ENCODE measurements at regions not wholly inside any gene's neighbourhood (a gene's known extent, or its start where the extent isn't known, plus 50 kb on each side); places are given as distances from the start of the nearest gene placed in this dataset.

- TF ChIP-seq CTCF (IDR thresholded peaks at IDR 0.05; ENCODE audit: borderline replicate concordance, extremely low read depth, low read length, poor library complexity, severe bottlenecking) = no peak
- no peak for TF ChIP-seq EZH2 (IDR thresholded peaks at IDR 0.05; ENCODE audit: borderline replicate concordance, low read depth, low read length, severe bottlenecking)
- Histone ChIP-seq H3K4me2 (ENCODE audit: insufficient read depth, low read length) (no peak overlapping the region), H3K4me1 (ENCODE audit: insufficient read depth, low read length) (no peaks in the 10 kb centered on the region), H3K36me3 (ENCODE audit: insufficient read depth, low read length) (no peaks in the 10 kb centered on the region), H2AFZ (ENCODE audit: low read depth, low read length) (no peak overlapping the region), H3K27ac (ENCODE audit: low read length) (no peak overlapping the region), H3K9me3 (ENCODE audit: insufficient read depth, low read length, severe bottlenecking) (no peaks in the 10 kb centered on the region), H3K9ac (ENCODE audit: low read depth, low read length) (no peak overlapping the region), H3K27me3 (ENCODE audit: insufficient read depth, low read length, poor library complexity) (peaks cover 7% of the 10 kb centered on the region), H3K79me2 (ENCODE audit: insufficient read depth, low read length) (no peaks in the 10 kb centered on the region), H3K4me3 (ENCODE audit: low read depth in 1 of 2, low read length in 2 of 2) (no peak overlapping the region), H4K20me1 (ENCODE audit: insufficient read depth, low read length) (peaks cover 6% of the 10 kb centered on the region; the same call in 1 of the 2 replicates)
- ATAC-seq (ENCODE audit: insufficient read depth, low read depth) (no peak), DNase-seq (no peak)
Observed at GRCh38 chr1:5751163-5751540, 241.1 kb downstream of the NPHP4 start.

- no peaks in the 10 kb centered on the region for H3K9me3 ChIP-seq (ENCODE audit: insufficient read depth, low read length, severe bottlenecking)
Observed at GRCh38 chr1:5750186-5751162, 241.8 kb downstream of the NPHP4 start.

GRCh38 chr1:5748286-5749225, 243.7 kb downstream of the NPHP4 start:
- H3K4me3 ChIP-seq (ENCODE audit: low read depth in 1 of 2, low read length in 2 of 2) = no peak overlapping the region
- H3K4me1 ChIP-seq (ENCODE audit: insufficient read depth, low read length) = no peaks in the 10 kb centered on the region
- no peak overlapping the region for H3K9ac ChIP-seq (ENCODE audit: low read depth, low read length)
- no peak overlapping the region for H2AFZ ChIP-seq (ENCODE audit: low read depth, low read length)
- DNase-seq (no peak), ATAC-seq (ENCODE audit: insufficient read depth, low read depth) (no peak)
- no peaks in the 10 kb centered on the region for H3K79me2 ChIP-seq (ENCODE audit: insufficient read depth, low read length)
- no peaks in the 10 kb centered on the region for H3K9me3 ChIP-seq (ENCODE audit: insufficient read depth, low read length, severe bottlenecking)
- no peaks in the 10 kb centered on the region for H3K36me3 ChIP-seq (ENCODE audit: insufficient read depth, low read length)
- H4K20me1 ChIP-seq (ENCODE audit: insufficient read depth, low read length) = peaks cover 18% of the 10 kb centered on the region
- H3K4me2 ChIP-seq (ENCODE audit: insufficient read depth, low read length) = no peak overlapping the region
- H3K27me3 ChIP-seq (ENCODE audit: insufficient read depth, low read length, poor library complexity) = peaks cover 13% of the 10 kb centered on the region
- H3K27ac ChIP-seq (ENCODE audit: low read length) = no peak overlapping the region
- no peak for TF ChIP-seq CTCF (IDR thresholded peaks at IDR 0.05; ENCODE audit: borderline replicate concordance, extremely low read depth, low read length, poor library complexity, severe bottlenecking)
- TF ChIP-seq EZH2 (IDR thresholded peaks at IDR 0.05; ENCODE audit: borderline replicate concordance, low read depth, low read length, severe bottlenecking) = no peak

More at GRCh38 chr1:5750186-5751162, 241.8 kb downstream of the NPHP4 start:
- Histone ChIP-seq H3K27ac (ENCODE audit: low read length) (no peak overlapping the region), H3K9ac (ENCODE audit: low read depth, low read length) (no peak overlapping the region), H2AFZ (ENCODE audit: low read depth, low read length) (no peak overlapping the region), H3K27me3 (ENCODE audit: insufficient read depth, low read length, poor library complexity) (peaks cover 7% of the 10 kb centered on the region), H3K4me2 (ENCODE audit: insufficient read depth, low read length) (no peak overlapping the region), H3K4me1 (ENCODE audit: insufficient read depth, low read length) (no peaks in the 10 kb centered on the region), H3K36me3 (ENCODE audit: insufficient read depth, low read length) (no peaks in the 10 kb centered on the region), H3K4me3 (ENCODE audit: low read depth in 1 of 2, low read length in 2 of 2) (no peak overlapping the region), H3K79me2 (ENCODE audit: insufficient read depth, low read length) (no peaks in the 10 kb centered on the region), H4K20me1 (ENCODE audit: insufficient read depth, low read length) (peaks cover 8% of the 10 kb centered on the region; the same call in 1 of the 2 replicates)
- DNase-seq (no peak), ATAC-seq (ENCODE audit: insufficient read depth, low read depth) (no peak)
- TF ChIP-seq EZH2 (IDR thresholded peaks at IDR 0.05; ENCODE audit: borderline replicate concordance, low read depth, low read length, severe bottlenecking) (no peak), CTCF (IDR thresholded peaks at IDR 0.05; ENCODE audit: borderline replicate concordance, extremely low read depth, low read length, poor library complexity, severe bottlenecking) (no peak)
